Osteocyte (in vitro differentiated cells): ENCODE measurements at regions not wholly inside any gene's neighbourhood (a gene's known extent, or its start where the extent isn't known, plus 50 kb on each side); places are given as distances from the start of the nearest gene placed in this dataset.
"Not testable (repeated sequence)": the region's sequence is repeated elsewhere in the genome, so short reads cannot be mapped to it uniquely, and the experiment has no call there.

ENCODE experiments used
- DNase-seq: peaks from one replicate; pipeline ENCODE4 v3.0.0; 2021; ENCODE audit warnings: mixed read lengths; ENCODE audit not compliant: unreplicated experiment; ENCODE audit errors: extremely low spot score
- H3K27ac Mint-ChIP-seq: one replicate; pipeline ENCODE4 v1.8.0; 2021; ENCODE audit warnings: mild to moderate bottlenecking, mixed read lengths; ENCODE audit not compliant: unreplicated experiment
- H3K27me3 Mint-ChIP-seq: one replicate; pipeline ENCODE4 v1.8.0; 2021; ENCODE audit warnings: mixed read lengths; ENCODE audit not compliant: unreplicated experiment
- H3K36me3 Mint-ChIP-seq: one replicate; pipeline ENCODE4 v1.8.0; 2021; ENCODE audit warnings: mixed read lengths; ENCODE audit not compliant: unreplicated experiment
- H3K4me1 Mint-ChIP-seq: one replicate; pipeline ENCODE4 v1.8.0; 2021; ENCODE audit warnings: mixed read lengths; ENCODE audit not compliant: unreplicated experiment
- H3K4me3 Mint-ChIP-seq: one replicate; pipeline ENCODE4 v1.8.0; 2021; ENCODE audit warnings: mild to moderate bottlenecking, moderate library complexity, mixed read lengths; ENCODE audit not compliant: unreplicated experiment
- H3K9me3 Mint-ChIP-seq: one replicate; pipeline ENCODE4 v1.8.0; 2021; ENCODE audit warnings: mixed read lengths; ENCODE audit not compliant: unreplicated experiment
- TF ChIP-seq, protein P1 (sequence below): fragments of 200-600 bp; sonication (generic); IDR thresholded peaks from 2 replicates; pipeline ENCODE4 v1.5.0; 2021; ENCODE audit warnings: antibody characterized with exemption, mild to moderate bottlenecking, moderate library complexity

GRCh38 chr9:78405461-78405860, 108.5 kb downstream of the PSAT1 start:
- TF ChIP-seq, protein P1, sequence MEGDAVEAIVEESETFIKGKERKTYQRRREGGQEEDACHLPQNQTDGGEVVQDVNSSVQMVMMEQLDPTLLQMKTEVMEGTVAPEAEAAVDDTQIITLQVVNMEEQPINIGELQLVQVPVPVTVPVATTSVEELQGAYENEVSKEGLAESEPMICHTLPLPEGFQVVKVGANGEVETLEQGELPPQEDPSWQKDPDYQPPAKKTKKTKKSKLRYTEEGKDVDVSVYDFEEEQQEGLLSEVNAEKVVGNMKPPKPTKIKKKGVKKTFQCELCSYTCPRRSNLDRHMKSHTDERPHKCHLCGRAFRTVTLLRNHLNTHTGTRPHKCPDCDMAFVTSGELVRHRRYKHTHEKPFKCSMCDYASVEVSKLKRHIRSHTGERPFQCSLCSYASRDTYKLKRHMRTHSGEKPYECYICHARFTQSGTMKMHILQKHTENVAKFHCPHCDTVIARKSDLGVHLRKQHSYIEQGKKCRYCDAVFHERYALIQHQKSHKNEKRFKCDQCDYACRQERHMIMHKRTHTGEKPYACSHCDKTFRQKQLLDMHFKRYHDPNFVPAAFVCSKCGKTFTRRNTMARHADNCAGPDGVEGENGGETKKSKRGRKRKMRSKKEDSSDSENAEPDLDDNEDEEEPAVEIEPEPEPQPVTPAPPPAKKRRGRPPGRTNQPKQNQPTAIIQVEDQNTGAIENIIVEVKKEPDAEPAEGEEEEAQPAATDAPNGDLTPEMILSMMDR, result no peak
- H3K9me3 Mint-ChIP-seq, result no peaks in the 10 kb centered on the region
- peaks cover 11% of the 10 kb centered on the region for H3K4me1 Mint-ChIP-seq
- no peak overlapping the region for H3K4me3 Mint-ChIP-seq
- H3K36me3 Mint-ChIP-seq, result no peaks in the 10 kb centered on the region
- no peak for DNase-seq
- H3K27ac Mint-ChIP-seq, result no peak overlapping the region
- peaks cover 6% of the 10 kb centered on the region for H3K27me3 Mint-ChIP-seq

DNA sequence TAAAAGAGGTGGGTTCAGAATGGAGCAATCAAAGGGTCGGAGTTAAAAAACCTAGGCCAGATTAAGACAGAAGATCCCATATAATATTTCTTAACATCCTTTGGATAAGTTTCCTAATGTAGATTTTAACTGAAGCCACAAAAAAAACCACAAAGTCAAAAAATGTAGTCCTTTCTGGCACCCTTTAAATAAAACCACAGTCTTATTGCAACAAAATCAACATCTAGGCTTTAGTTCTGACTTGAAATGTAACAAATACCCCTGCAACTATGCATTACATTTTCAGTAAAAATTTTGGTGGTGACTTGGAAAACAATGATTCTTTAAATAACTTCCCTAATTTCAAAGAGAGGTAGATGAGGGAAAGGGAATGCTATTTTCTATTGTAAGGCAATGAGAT, 109.2 kb downstream of the PSAT1 start:
- Mint-ChIP-seq H3K36me3 (no peaks in the 10 kb centered on the region), H3K27ac (no peak overlapping the region), H3K9me3 (no peaks in the 10 kb centered on the region), H3K27me3 (peaks cover 6% of the 10 kb centered on the region), H3K4me1 (peaks cover 11% of the 10 kb centered on the region), H3K4me3 (no peak overlapping the region)
- TF ChIP-seq, protein P1, result no peak
- DNase-seq, result no peak

DNA sequence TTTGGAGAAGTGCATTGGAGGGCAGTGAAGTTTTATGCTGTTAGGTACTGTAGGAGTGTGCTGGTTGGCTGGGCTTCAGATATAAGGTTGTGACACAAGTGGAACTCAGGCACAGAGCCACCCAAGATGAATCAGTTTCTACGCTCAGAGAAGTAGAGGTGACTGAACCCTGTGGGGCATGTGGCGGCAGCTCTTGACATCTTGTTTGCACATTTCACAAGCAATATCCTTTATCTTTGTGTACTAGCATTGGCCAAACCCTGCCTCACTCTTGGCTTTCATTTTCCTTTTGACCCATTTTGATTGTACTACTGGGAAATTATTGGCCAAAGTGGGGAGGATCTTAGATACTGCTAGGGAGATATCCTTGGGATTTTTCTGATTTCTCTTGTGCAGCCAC, 110.0 kb downstream of the PSAT1 start:
- no peaks in the 10 kb centered on the region for H3K9me3 Mint-ChIP-seq
- no peak overlapping the region for H3K27ac Mint-ChIP-seq
- H3K36me3 Mint-ChIP-seq, result no peaks in the 10 kb centered on the region
- peaks cover 11% of the 10 kb centered on the region for H3K4me1 Mint-ChIP-seq
- TF ChIP-seq, protein P1, result no peak
- no peak for DNase-seq
- no peak overlapping the region for H3K4me3 Mint-ChIP-seq
- peaks cover 6% of the 10 kb centered on the region for H3K27me3 Mint-ChIP-seq

DNA sequence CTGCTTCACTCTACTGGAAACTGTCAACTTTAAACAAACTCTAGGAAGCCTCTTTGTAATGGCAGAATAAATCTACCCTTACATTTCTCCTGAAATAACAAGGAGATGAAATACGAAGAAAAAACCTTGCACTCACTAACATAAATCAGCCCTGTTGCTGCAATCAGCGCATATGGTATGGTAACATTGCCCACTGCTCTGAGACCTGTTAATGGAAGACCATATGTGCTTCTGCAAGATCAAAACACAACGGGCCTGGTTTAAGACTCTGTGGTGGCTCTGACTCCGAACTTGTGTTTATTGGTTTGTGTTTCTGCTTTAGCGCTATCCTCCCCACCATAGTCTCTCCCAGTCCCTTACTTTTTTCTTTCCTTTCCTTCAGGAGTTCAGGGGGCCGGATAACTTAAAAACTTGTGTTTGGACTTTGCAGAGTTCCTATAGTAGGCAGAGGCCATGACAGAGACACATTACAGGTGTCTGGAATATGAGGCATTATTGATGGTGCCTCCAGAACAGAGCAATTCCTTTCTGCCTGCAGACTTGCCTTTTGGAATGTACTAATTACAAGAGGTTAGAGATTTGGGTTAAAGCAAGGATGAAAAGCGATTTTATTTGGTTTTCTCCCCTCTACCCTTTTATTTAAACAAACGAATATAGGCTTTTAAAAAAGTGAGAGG, 110.8 kb downstream of the PSAT1 start:
- DNase-seq, result no peak
- Mint-ChIP-seq H3K4me1 (peaks cover 11% of the 10 kb centered on the region), H3K36me3 (no peaks in the 10 kb centered on the region), H3K4me3 (no peak overlapping the region), H3K9me3 (no peaks in the 10 kb centered on the region), H3K27ac (no peak overlapping the region), H3K27me3 (peaks cover 5% of the 10 kb centered on the region)
- TF ChIP-seq, protein P1, result no peak

- H3K36me3 Mint-ChIP-seq, result no peaks in the 10 kb centered on the region
- no peak overlapping the region for H3K27ac Mint-ChIP-seq
- no peaks in the 10 kb centered on the region for H3K9me3 Mint-ChIP-seq
Observed at GRCh38 chr9:78408388-78408787, 111.5 kb downstream of the PSAT1 start.

GRCh38 chr9:78409928-78410510, 113.1 kb downstream of the PSAT1 start:
- peaks cover 11% of the 10 kb centered on the region for H3K4me1 Mint-ChIP-seq
- DNase-seq, H3K36me3 Mint-ChIP-seq, H3K9me3 Mint-ChIP-seq, H3K27me3 Mint-ChIP-seq, H3K4me3 Mint-ChIP-seq, H3K27ac Mint-ChIP-seq: not testable (repeated sequence)

More at GRCh38 chr9:78408388-78408787, 111.5 kb downstream of the PSAT1 start:
- no peak overlapping the region for H3K4me3 Mint-ChIP-seq
- DNase-seq, result no peak
- peaks cover 11% of the 10 kb centered on the region for H3K4me1 Mint-ChIP-seq
- TF ChIP-seq, protein P1, result no peak
- H3K27me3 Mint-ChIP-seq, result no peaks in the 10 kb centered on the region
